Neural crest cell (in vitro differentiated cells): ENCODE measurements at regions not wholly inside any gene's neighbourhood (a gene's known extent, or its start where the extent isn't known, plus 50 kb on each side); places are given as distances from the start of the nearest gene placed in this dataset.

Experiments used
- DNase-seq: peaks from one replicate; pipeline ENCODE4 v3.0.0; 2021; ENCODE audit warnings: low read depth, mixed read lengths, low spot score
- H3K27ac Mint-ChIP-seq: one replicate; pipeline ENCODE4 v1.8.0; 2021; ENCODE audit warnings: mild to moderate bottlenecking, mixed read lengths; ENCODE audit not compliant: unreplicated experiment
- H3K27me3 Mint-ChIP-seq: 2 replicates; pipeline ENCODE4 v1.8.0; 2021; ENCODE audit warnings: low read depth, mild to moderate bottlenecking, mixed read lengths
- H3K36me3 Mint-ChIP-seq: 2 replicates; pipeline ENCODE4 v1.8.0; 2021; ENCODE audit warnings: low read depth, mild to moderate bottlenecking, mixed read lengths
- H3K4me1 Mint-ChIP-seq: 2 replicates; pipeline ENCODE4 v1.8.0; 2021; ENCODE audit warnings: mixed read lengths
- H3K4me3 Mint-ChIP-seq: one replicate; pipeline ENCODE4 v1.8.0; 2021; ENCODE audit warnings: mild to moderate bottlenecking, mixed read lengths
- H3K9me3 Mint-ChIP-seq: 2 replicates; pipeline ENCODE4 v1.8.0; 2021; ENCODE audit warnings: mixed read lengths
- TF ChIP-seq, protein P1 (sequence below): fragments of 200-600 bp; sonication (generic); conservative IDR thresholded peaks from 2 replicates; pipeline ENCODE4 v1.5.0; 2021; ENCODE audit warnings: antibody characterized with exemption, mild to moderate bottlenecking

DNA sequence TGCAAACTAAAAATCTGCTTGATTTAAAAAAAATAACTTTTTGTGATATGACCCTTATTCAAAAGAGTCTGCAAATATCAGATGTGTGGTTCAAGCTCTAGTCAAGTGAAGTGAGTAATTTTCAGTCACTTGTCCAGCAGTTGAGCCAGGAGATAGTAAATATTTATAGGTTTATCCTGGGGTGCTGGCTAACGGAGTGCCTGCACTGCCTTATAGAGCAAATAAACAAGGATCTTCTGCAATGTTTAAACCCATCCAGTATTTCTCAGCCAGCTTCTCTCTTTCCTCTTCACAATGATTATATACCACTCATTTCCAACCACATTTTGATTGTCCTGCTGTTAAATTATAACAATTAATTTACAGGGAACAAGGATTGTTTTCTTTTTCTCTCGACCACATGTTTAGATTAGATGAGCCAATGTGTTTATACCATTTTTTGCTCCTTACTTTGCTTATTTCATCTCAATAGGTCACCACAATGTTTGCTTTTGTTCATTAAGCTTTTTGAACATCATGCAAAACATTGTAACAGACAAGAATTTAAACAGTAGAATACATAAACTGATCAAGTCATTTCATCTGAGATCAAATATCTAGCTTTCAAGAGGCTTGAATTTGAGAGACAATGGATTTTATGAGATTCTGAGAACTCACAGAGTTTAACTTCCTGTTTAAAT lies 60.3 kb upstream of the GREM2 start:
- TF ChIP-seq, protein P1, sequence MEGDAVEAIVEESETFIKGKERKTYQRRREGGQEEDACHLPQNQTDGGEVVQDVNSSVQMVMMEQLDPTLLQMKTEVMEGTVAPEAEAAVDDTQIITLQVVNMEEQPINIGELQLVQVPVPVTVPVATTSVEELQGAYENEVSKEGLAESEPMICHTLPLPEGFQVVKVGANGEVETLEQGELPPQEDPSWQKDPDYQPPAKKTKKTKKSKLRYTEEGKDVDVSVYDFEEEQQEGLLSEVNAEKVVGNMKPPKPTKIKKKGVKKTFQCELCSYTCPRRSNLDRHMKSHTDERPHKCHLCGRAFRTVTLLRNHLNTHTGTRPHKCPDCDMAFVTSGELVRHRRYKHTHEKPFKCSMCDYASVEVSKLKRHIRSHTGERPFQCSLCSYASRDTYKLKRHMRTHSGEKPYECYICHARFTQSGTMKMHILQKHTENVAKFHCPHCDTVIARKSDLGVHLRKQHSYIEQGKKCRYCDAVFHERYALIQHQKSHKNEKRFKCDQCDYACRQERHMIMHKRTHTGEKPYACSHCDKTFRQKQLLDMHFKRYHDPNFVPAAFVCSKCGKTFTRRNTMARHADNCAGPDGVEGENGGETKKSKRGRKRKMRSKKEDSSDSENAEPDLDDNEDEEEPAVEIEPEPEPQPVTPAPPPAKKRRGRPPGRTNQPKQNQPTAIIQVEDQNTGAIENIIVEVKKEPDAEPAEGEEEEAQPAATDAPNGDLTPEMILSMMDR: no peak
- H3K4me1 Mint-ChIP-seq: no peaks in the 10 kb centered on the region
- no peak overlapping the region for H3K4me3 Mint-ChIP-seq
- no peaks in the 10 kb centered on the region for H3K9me3 Mint-ChIP-seq
- no peaks in the 10 kb centered on the region for H3K36me3 Mint-ChIP-seq
- no peak overlapping the region for H3K27ac Mint-ChIP-seq
- DNase-seq: no peak
- no peaks in the 10 kb centered on the region for H3K27me3 Mint-ChIP-seq

DNA sequence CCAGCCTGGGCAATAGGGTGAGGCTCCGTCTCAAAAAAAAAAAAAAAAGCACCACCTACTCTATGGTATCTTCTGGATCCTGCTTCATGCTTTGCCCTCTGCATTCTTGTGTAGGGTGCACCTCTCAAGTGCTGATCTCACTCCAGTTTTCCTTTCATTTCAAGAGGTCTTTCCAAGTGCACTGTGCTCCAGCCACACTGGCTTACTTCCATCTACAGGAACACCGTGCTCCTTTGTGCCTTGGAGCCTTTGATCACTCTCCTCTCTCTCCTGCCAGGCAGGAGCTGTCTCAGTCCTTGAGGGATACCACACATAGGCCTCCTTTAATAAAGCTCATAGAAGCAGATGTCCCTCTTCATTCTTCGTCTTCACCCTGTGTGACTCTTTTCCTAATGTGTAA lies 55.4 kb upstream of the GREM2 start:
- Mint-ChIP-seq H3K27ac (no peak overlapping the region), H3K4me1 (no peaks in the 10 kb centered on the region), H3K27me3 (no peaks in the 10 kb centered on the region), H3K9me3 (peaks cover 3% of the 10 kb centered on the region), H3K4me3 (no peak overlapping the region), H3K36me3 (no peaks in the 10 kb centered on the region)
- no peak for DNase-seq
- TF ChIP-seq, protein P1: no peak

DNA sequence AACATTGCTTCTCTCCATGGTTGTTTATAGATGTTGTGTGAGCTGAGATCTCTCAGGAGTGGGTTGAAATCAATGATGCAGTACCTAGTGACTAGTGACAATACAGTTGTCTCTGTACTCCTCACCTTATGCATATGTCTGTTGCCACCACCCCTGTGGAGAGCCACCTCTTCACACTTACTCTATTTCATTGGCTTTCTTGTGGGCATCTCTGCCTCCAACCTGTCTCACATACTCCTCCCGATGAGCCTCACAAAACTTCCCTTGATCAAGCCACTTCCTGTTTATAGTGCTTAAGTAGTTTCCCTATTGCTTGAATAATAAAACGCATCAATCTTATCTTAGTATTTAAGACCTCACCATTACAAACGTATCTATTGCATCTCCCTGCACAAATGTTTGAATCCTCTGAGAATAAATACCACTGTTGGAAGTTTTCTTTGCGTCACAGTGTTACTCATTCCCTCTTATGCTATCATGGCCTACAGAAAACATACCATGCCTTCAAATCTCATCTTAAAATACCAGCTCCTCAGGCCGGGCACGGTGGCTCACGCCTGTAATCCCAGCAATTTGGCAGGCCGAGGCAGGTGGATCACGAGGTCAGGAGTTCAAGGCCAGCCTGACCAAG lies 54.7 kb upstream of the GREM2 start:
- H3K4me1 Mint-ChIP-seq: no peaks in the 10 kb centered on the region
- H3K27ac Mint-ChIP-seq: no peak overlapping the region
- TF ChIP-seq, protein P1: no peak
- H3K4me3 Mint-ChIP-seq: no peak overlapping the region
- H3K27me3 Mint-ChIP-seq: no peaks in the 10 kb centered on the region
- H3K36me3 Mint-ChIP-seq: no peaks in the 10 kb centered on the region
- peaks cover 3% of the 10 kb centered on the region for H3K9me3 Mint-ChIP-seq
- DNase-seq: no peak

DNA sequence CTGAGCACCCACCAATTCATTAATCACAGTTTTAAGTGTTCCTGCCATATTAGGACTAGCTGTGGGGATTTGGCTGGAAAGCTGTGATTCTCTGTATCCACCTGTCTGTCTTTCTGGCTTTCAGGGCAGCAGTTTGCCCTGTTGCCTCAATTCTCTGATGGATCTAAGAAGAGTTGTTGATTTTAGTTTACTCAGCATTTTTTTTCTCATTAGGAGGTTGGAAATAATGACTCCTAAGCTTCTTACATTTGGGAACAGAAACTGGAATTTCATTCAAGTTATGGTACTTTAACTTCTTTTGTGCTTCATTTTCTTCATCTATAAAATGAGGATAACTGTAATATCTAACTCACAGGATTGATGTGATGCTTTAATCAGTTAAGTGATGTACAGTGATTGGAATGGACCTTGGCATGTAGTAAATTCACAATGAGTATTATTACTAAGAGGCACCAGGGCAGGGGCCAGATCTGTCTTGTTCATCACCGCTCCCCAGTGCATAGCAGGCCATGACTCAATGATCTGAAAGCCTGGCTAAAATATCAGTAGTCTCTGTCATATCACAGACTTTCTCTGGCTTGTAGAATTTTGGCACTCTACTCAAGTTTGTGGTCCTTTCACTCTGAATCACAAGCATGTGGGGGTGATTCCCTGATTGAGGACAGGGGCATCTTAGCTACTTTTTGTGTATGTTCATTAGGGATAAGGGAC lies 51.4 kb upstream of the GREM2 start:
- no peak for DNase-seq
- H3K9me3 Mint-ChIP-seq: peaks cover 3% of the 10 kb centered on the region
- TF ChIP-seq, protein P1: no peak
- H3K36me3 Mint-ChIP-seq: no peaks in the 10 kb centered on the region
- H3K27me3 Mint-ChIP-seq: no peaks in the 10 kb centered on the region
- no peak overlapping the region for H3K27ac Mint-ChIP-seq
- H3K4me1 Mint-ChIP-seq: no peaks in the 10 kb centered on the region
- no peak overlapping the region for H3K4me3 Mint-ChIP-seq
